ENCODE measurements at regions not wholly inside any gene's neighbourhood (a gene's known extent, or its start where the extent isn't known, plus 50 kb on each side); places are given as distances from the start of the nearest gene placed in this dataset.

GRCh38 chr10:5305374-5305773 is 59.4 kb upstream of the UCN3 start:
- no peak for TF ChIP-seq CTCF (conservative IDR thresholded peaks at IDR 0.05; ENCODE audit: low read length)
- no peak for TF ChIP-seq EZH2phosphoT487 (IDR thresholded peaks at IDR 0.05; ENCODE audit: borderline replicate concordance, low read depth, low read length)
